GM18511 (cell line): ENCODE measurements at regions not wholly inside any gene's neighbourhood (a gene's known extent, or its start where the extent isn't known, plus 50 kb on each side); places are given as distances from the start of the nearest gene placed in this dataset.
"Not testable (repeated sequence)": the region's sequence is repeated elsewhere in the genome, so short reads cannot be mapped to it uniquely, and the experiment has no call there.

ENCODE experiments used
- ATAC-seq: cut with Tn5 transposase; IDR thresholded peaks from one replicate; pipeline ENCODE4 v1.9.1; 2021; ENCODE audit warnings: mild to moderate bottlenecking, moderate library complexity; ENCODE audit not compliant: unreplicated experiment

DNA sequence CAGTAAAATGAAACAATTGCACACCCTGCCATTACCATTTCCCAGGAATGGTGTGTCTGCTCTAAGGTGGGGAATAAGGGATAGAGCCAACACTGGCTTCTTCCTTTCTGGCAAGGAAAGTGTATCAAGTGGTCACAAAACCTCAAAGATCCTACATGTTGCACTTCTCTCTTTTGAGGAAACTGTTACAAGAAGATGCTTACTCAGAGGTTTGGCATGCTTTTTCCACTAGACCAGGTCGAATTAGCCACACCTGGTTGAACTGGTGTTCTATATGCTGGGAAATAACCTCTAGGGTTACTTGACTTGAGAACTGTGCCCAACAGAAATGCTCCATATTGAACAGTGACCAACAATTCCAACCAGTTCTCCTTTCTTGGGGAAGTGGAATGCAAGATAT, 102.9 kb downstream of the LRRN1 start:
- ATAC-seq: no peak

DNA sequence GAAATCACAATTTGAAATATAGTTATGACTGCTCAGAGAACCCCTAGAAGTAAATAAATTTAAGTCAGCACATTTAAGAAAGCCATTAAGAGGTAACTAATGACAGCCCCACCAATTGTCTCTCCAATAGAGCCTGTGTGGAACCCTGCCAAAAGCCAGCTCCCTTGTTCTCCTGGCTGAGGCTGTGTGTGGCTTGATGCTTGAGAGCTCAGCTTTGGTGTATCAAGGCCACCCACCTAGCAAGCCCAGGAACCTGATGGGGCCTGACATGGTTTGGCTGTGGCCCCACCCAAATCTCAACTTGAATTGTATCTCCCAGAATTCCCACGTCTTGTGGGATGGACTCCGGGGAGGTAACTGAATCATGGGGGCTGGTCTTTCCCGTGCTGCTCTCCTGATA, 106.9 kb downstream of the LRRN1 start:
- ATAC-seq: no peak

DNA sequence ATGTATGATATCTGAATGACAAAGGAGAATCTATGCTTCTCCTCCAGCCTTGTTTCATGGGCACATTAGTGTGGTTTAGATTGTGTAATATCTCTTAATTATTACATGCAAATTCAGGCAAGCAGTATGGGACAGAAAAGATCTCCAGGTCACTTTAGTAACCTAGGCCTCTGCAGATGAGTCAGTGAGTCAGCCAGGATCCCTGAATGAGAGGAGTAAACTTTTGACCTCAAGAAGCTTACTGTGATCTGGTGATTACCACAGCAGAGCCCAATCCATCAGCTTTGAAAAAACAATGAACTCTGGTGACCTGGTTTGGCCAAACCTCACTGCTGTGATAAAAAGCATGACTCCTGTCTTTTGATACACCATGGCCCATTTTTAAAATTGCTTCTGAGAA, 107.8 kb downstream of the LRRN1 start:
- ATAC-seq: no peak

DNA sequence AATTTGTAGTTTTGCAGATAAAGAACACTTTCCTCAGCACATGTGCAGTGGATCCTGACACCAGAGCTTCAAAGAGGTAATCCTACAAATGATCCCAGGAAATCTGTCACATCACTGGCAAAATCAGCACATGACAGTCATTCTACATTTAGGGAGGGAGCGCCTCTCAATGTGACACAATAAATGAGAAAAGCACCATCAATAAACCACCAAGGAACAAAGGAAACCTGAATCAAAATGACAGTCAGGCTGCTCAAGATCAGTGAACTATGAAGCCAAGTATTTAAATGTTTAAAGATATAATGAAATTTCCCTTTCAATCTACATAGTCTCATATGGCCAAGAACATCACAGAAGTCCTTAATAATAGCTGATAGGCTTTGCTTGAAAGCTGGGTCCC, 119.5 kb downstream of the LRRN1 start:
- ATAC-seq: no peak

DNA sequence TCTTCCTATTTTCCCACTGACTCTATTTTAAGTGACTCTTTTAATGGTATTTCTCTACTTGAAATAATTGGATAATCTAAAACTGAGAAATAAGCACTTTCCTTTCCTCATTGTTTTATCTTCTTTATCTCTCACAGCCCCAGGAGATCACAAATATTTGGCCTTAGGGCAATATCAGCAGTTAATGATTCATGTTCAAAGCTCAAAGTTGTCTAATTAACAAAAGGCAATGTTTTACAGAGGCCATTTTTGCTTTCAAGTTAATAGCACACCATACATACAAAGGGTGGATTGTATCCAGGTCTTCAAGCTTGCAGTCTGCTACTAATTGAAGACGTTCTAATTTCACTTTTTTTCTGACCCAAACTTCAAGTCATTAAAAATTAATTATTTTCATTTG, 120.1 kb downstream of the LRRN1 start:
- no peak for ATAC-seq

DNA sequence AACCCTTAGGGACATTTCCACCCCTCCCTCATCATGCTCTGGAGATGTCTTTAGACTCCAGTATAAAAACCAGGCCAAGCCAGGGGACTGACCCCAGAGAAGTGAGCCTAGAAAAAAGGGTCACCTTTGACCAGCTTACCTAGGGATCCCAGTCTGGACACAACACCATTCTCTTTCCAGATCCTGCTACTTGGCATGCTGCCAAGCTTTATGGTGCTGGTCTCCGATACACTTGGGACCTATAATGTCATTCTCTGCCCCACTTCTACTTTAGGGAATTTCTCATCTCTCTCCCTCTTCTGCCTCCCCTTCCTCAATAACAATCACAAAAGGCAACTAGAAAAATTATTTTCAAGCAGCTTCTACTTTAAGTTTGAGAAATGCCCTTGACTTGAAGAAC, 124.4 kb downstream of the LRRN1 start:
- no peak for ATAC-seq

DNA sequence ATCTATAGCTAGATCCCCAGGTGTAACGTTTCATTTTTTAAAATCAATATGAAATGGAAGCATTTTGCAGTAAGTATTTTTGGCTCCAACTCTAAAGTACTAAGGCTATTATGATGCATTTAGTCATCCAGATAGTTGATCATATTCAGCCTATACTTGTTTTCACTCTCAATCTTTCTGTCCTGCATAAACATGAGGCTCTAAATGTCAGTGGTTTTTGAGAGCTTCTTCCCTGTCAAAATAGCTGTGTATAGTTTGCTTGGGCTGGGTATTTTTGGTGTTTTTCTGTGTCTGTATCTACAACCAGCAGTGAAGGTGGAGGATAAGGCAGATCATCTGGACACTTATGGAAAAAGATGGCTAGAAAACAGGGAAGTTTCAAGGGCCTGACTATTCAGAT, 128.0 kb downstream of the LRRN1 start:
- no peak for ATAC-seq

DNA sequence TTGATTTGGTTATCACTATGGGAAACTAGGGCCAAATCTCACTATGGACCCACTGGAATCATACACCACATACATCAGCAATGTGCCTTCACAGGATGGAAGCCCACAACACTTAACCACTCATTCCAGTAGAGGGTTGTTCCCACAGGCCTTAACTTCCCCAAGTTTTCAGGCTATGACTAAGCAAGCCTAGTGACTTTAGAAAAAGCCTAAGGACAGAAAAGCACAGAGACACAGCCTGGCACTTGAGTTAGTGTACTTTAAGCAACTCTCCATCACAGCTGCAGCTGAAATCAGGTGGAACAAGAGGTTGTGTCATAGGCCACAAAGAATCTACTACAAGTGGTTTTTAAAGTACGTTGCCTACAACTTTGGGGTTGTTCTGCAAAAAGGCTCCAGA, 128.7 kb downstream of the LRRN1 start:
- no peak for ATAC-seq

DNA sequence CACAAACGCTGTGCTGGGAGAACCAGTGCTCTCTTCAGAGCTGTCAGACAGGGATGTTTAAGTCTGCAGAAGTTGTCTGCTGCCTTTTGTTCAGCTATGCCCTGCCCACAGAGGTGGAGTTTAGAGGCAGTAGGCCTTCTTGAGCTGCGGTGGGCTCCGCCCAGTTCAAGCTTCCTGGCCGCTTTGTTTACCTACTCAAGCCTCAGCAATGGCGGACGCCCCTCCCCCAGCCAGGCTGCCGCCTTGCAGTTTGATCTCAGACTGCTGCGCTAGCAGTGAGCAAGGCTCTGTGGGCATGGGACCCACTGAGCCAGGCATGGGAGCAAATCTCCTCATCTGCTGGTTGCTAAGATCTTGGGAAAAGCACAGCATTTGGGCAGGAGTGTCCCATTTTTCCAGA, 142.1 kb downstream of the LRRN1 start:
- not testable (repeated sequence) for ATAC-seq

DNA sequence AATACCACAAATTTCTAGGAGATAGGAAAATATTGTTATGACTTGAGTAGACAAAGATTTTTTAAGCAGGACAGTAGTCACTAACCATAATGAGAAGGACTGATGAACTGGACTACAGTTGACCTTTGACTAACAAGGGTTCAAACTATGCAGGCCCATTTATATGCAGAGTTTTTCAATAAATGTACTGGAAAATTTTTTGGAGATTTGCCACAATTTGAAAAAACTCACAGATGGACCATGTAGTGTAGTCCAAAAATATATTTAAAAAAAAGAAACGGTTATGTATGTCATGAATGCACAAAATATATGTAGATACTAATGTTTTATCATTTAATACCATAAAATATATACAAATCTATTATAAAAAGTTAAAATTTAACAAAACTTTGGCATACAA, 151.8 kb downstream of the LRRN1 start:
- no peak for ATAC-seq

DNA sequence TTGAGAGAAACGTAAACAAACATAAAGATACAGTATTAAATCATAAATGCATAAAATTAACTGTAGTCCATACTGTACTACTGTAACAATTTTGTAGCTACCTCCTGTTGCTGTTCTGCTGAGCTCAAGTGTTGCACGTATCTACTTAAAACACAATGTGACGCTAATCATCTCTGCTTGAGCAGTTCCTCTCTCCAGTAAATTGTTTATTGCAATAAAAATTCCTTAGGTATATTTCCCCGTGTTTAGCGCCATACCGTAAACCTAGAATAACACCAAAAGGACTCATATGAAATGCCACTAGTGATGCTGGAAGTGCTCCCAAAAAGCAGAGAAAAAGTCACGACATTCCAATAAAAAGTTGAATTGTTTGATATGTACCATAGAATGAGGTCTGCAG, 152.3 kb downstream of the LRRN1 start:
- no peak for ATAC-seq

DNA sequence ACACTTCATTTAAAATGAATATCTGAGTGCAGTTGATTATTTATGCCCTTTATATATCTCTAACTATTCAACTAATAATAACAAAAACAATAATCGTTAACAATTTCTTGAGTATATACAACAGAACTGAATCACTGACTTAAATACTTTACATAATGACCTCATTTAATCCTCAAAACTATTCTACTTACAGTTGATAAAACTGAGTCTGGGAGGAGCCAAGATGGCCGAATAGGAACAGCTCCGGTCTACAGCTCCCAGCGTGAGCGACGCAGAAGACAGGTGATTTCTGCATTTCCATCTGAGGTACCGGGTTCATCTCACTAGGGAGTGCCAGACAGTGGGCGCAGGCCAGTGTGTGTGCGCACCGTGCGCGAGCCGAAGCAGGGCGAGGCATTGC, 163.6 kb downstream of the LRRN1 start:
- ATAC-seq: not testable (repeated sequence)

DNA sequence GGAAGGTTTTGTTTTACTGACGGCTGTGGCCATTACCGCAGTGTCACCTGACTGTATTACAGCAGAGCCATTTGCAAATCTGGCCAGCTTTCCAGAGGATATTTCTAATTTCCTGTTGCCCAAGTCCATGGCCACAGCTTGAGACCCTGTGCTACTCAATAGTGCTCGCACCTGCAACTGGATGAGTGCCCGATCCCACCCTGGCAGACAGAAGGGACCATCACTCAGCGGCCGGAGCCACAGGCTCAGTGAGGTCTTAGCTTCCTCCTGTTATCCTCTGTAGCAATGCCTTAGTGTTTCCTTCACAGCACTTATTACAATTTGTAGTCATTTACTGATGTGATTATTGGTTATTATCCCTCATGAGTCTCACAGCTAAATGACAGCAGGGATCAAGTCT, 184.8 kb downstream of the LRRN1 start:
- ATAC-seq: no peak

DNA sequence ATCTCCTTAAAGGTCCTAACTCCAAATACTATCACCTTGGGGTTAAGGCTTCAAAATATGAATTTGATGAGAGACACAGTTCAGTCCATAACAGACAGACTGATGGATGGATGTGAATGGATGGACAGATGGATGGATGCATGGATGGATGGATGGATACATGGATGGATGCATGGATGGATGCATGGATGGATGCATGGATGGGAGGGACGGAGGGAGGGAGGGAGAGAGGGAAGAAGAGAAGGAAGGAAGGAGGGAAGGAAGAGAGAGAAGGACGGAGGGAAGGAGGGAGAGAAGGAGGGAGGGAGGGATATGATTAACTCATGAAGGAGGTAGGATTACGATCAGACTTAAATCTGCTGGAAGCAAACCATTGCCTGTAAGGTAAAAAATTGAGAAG, 192.4 kb downstream of the LRRN1 start:
- no peak for ATAC-seq

DNA sequence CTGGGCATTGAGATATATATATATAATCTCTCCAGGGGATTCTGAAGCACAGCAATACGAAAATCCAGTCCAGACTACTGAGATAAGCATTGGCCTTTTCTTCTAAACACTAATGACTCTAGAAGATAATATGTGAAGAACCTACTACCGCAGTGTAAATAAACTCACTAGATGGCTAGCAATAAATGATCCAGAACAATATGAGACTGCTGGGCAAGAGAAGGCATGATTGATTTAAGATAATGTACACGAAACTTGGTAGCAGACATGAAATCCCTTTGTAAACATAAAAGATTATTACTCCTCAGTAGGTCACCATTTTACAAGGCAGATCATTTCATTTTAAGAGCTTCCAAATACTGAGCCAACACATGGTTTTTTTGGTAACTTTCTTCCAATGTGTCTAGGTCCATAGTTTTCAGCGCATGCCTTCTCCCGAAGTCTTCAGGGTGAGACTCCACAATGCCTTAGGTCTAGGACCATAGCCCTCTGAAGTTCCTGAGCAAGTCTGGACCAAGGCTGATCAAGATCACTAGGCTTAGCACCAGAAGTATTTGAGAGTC, 193.2 kb downstream of the LRRN1 start:
- no peak for ATAC-seq

DNA sequence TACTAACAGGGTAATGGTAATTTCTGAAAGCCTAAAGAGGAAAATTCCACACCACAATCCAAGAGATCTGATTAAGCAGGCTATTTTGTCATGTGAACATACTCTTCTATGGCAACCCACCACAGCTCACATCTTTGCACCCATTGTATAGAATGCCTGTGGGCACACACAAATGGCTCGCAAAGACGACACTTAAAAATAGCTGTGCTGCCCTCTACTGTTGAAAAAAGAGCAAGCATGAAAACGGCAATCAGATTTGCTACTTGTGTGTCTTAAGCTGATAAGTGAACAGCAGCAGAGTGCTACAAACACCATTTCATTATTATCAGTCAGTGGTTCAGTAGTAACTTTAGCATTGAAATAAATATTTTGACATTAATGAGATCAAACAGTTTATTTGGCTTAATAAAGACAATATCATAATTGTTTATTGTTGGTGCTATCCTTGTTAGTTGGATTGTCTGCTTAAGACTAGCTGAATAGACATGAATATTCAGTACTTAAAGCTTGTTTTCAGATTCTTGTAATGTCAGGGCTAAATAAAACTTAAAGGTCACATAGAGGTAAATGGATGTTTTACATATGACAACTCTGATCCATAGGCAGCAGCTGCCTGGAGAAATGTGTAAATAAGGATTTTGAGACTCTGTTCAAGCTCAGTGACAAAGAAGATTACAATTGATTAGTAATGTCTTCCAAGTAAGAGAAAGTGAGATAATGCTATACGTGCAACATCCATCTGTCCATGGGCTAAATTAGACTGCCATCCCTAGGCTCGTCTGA, 199.1 kb downstream of the LRRN1 start:
- peak; percentile 90 for ATAC-seq

DNA sequence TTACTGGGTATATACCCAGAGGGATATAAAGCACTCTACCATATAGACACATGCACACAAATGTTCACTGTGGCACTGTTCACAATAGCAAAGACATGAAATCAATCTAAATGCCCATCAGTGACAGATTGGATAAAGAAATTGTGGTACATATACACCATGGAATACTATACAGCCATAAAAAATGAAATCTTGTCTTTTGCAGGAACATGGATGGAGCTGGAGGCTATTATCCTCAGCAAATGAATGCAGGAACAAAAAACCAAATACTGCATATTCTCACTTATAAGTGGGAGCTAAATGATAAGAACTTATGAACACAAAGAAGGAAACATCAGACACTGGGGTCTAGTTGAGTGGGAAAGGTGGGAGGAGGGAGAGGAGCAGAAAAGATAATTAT, 200.1 kb downstream of the LRRN1 start:
- ATAC-seq: not testable (repeated sequence)

DNA sequence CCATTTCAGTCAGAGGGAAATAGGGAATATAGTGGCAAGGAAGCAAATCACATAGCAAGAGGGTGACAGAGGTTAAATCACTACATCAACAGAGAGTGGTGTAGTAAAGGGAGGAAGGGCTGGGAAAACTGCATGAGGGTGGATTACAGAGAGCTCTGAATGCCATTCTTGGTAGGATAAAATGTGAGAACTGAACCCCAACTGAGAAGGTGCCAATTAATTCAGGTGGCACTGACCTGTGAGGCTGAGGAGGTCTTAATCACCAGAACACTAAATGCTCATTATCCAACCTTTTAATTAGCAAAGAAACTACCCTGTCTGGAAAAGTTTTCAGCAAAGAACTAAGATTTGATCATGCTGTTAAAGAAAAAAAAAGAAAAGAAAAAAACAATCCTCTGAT, 202.7 kb downstream of the LRRN1 start:
- ATAC-seq: no peak

DNA sequence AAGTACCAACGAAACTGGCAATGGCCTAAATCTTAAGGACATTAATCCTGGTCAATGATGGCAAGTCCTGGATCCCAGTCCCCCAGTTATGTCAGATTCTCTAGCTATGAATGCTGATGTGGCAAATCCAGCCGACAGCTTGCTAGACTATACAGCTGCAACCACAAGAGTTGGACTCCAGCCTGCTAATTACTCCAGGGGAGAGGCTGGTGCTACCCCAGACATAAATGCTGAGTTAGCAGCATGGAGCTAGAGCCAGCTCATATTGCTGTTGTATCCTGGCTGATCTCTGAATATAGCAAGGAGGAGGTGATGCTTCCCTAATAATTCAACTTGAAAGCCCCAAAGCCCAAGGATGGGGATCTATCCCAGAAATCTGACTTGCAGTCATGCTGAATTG, 207.1 kb downstream of the LRRN1 start:
- ATAC-seq: no peak

DNA sequence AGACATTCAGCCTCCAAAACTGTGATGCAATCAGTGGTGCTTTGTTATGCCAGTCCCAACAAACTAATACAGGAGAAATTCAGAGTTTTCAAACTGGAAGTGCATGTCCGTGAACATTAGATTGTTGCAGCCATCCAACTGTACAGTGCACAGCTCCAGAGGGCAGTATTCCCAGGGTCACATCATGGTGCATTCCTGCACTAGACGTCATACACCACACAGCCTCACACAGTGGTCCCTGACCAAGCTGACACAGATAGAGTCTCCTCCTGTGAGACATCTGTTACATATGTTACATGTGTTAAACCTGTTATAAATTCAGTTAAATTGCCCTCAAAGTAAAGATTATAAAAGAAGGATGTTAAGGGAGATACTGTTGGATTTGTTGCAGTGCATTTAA, 209.0 kb downstream of the LRRN1 start:
- ATAC-seq: no peak

DNA sequence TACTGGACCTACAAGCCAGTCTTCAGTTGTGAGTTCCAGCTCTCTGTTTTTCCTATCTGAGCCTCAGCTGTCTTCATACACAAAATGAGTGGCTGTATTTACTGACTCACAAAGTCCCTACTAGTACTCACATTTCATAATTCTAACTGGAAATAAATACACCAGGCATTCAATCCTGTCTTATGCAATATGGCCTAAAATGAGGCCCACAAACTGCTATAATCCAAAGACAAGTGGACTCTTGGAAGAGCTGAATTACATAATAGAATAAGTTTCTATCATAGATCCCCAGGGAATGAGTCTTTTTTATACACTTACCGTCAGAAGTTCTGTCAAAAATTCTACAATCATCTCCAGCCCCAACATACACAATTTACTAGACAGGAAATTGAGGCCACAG, 211.9 kb downstream of the LRRN1 start:
- ATAC-seq: no peak

DNA sequence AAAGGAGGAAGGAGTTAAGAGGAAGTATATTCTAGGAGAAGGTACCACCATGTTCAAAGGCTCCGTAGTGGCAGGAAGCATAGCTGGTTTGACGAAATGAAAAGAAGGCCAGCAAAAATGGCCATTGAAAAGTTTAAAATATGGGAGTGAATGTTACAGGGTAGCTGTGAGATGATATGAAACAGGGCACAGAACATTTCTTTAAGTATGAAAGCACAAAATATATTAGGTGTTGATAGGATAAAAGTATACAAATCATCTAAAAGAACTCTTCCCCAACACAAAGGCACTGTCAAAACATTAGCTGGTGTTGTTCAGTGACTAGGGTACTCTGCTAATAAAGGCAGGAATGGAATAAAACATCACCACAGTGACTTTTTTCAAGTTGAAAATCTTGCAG, 216.2 kb downstream of the LRRN1 start:
- ATAC-seq: no peak

DNA sequence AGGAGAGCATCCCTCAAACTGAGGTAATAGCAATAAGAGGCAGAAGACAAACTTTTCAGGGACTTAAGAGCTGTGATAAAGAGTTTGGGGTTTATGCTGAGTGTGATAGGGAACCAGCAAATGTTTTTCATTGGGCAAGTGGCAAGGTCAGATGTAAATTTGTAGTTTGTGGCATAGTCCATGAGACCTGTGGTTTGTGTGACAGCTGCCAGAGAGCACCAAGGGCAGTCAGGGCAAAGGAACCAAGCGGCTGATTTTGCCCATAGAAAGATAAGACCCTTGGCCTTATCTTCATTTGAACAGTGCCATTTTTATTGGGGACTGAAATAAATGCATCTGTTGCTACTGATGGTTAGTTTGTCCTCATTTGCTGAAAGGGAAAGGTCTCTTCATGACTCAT, 220.3 kb downstream of the LRRN1 start:
- ATAC-seq: no peak
